ENCODE measurements at regions not wholly inside any gene's neighbourhood (a gene's known extent, or its start where the extent isn't known, plus 50 kb on each side); places are given as distances from the start of the nearest gene placed in this dataset.

DNA sequence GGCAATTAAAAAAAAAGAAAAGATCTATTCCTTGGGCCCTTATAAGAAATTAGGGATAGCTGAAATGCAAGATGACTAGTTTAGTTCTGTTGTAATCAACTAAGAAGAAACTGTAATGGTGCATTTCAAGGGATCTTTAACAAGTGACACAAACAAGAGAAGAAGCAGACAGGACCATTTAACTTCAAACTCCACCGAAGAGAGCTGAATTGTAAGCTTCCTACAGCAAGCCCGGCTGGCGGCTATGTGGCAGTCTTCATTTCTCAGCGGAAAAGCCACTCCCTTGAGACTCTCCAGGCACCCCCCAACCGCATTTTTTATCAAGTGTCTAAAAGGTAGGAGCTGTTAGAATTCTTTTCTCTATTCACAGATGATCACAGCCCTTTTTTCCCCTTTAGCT lies 305.2 kb upstream of the ZNF507 start:
- no peak for DNase-seq
- intact Hi-C loops (cut with micrococcal nuclease) = no loop called here
- no peak overlapping the region for H3K4me3 Mint-ChIP-seq
- H3K36me3 Mint-ChIP-seq (ENCODE audit: low read depth) = no peaks in the 10 kb centered on the region
- H3K9me3 Mint-ChIP-seq = no peaks in the 10 kb centered on the region
- CTCF ChIA-PET = interaction anchor here (1.2 to 1.5 kb wide), 2 partner anchors 11 to 184 kb away, joined by 3 read pairs; no protein-coding TSS in a partner anchor
- POLR2A ChIA-PET = no interaction called here
- TF ChIP-seq CTCF (IDR thresholded peaks at IDR 0.05) = no peak
- H3K27me3 Mint-ChIP-seq = peaks cover 12% of the 10 kb centered on the region
- no peak overlapping the region for H3K27ac Mint-ChIP-seq
- ATAC-seq = no peak
- H3K4me1 Mint-ChIP-seq (ENCODE audit: low read depth) = no peaks in the 10 kb centered on the region

- CTCF ChIA-PET = interaction anchor here (0.7 to 1.1 kb wide), 3 partner anchors 9 to 235 kb away, joined by 3 to 4 read pairs (median 3); no protein-coding TSS in a partner anchor
- ATAC-seq = no peak
- intact Hi-C loops (cut with micrococcal nuclease) = no loop called here
- POLR2A ChIA-PET = no interaction called here
- Mint-ChIP-seq H3K27ac (no peak overlapping the region), H3K4me1 (ENCODE audit: low read depth) (no peaks in the 10 kb centered on the region), H3K36me3 (ENCODE audit: low read depth) (no peaks in the 10 kb centered on the region), H3K27me3 (peaks cover 9% of the 10 kb centered on the region), H3K4me3 (no peak overlapping the region), H3K9me3 (no peaks in the 10 kb centered on the region)
- peak; percentile 49 for DNase-seq
- TF ChIP-seq CTCF (IDR thresholded peaks at IDR 0.05) = peak; percentile 70
Observed at GRCh38 chr19:32041681-32042292, 303.6 kb upstream of the ZNF507 start.

DNA sequence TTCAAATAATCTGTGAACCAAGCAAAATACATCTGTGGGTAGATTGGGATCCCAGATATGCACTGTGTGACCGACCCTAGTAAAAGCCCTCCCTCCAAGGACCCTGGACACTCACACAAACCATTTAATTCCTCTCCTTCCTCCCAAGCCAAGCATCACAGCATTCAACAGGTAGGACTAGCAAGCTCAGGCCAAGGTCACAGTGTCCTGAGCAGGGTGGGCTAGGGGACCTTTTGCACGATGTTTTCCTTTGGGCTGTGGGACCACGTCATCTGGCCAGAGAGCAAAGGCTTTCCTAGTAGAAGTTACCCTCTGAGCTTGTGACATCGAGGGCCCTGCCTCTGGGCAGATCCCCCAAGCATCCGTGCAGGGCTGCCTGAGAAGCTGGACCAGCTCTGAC lies 297.6 kb upstream of the ZNF507 start:
- CTCF ChIA-PET = no interaction called here
- Mint-ChIP-seq H3K36me3 (ENCODE audit: low read depth) (no peaks in the 10 kb centered on the region), H3K4me1 (ENCODE audit: low read depth) (no peaks in the 10 kb centered on the region), H3K27me3 (peaks cover 7% of the 10 kb centered on the region), H3K27ac (no peak overlapping the region), H3K4me3 (no peak overlapping the region), H3K9me3 (no peaks in the 10 kb centered on the region)
- no peak for TF ChIP-seq CTCF (IDR thresholded peaks at IDR 0.05)
- POLR2A ChIA-PET = no interaction called here
- no peak for DNase-seq
- intact Hi-C loops (cut with micrococcal nuclease) = no loop called here
- no peak for ATAC-seq

DNA sequence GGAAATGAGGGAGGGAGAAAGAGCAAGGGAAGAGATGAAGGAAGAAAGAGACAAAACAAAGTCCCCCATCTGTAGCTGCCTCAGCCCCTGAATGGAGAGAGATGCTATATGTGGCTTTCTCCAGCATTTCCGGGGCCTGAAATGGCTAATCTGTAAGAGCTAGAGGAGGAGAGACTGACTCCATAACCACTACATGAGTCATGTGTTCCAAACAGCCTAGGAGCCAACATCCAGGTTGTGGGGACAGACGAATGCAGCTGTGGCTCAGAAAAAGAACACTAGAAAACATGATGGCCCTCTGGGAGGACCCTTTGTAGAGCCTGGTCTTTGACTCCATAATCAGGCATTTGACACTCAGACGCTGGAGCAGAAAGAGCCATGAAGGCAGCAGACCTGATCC lies 292.0 kb upstream of the ZNF507 start:
- TF ChIP-seq CTCF (IDR thresholded peaks at IDR 0.05) = no peak
- ChIA-PET POLR2A (no interaction called here), CTCF (interaction anchor here (1.4 kb wide), 1 partner anchor 11 kb away, joined by 3 read pairs; no protein-coding TSS in a partner anchor)
- H3K27ac Mint-ChIP-seq = no peak overlapping the region
- no peak overlapping the region for H3K4me3 Mint-ChIP-seq
- DNase-seq = no peak
- H3K4me1 Mint-ChIP-seq (ENCODE audit: low read depth) = no peaks in the 10 kb centered on the region
- intact Hi-C loops (cut with micrococcal nuclease) = no loop called here
- no peaks in the 10 kb centered on the region for H3K9me3 Mint-ChIP-seq
- no peak for ATAC-seq
- H3K36me3 Mint-ChIP-seq (ENCODE audit: low read depth) = no peaks in the 10 kb centered on the region
- peaks cover 2% of the 10 kb centered on the region for H3K27me3 Mint-ChIP-seq

- no peak overlapping the region for H3K27ac Mint-ChIP-seq
- H3K9me3 Mint-ChIP-seq = no peaks in the 10 kb centered on the region
- POLR2A ChIA-PET = no interaction called here
- TF ChIP-seq CTCF (IDR thresholded peaks at IDR 0.05) = no peak
- H3K27me3 Mint-ChIP-seq = peaks cover 2% of the 10 kb centered on the region
- CTCF ChIA-PET = interaction anchor here (1.4 kb wide), 1 partner anchor 12 kb away, joined by 3 read pairs; no protein-coding TSS in a partner anchor
- no peak for DNase-seq
- no peak overlapping the region for H3K4me3 Mint-ChIP-seq
- H3K36me3 Mint-ChIP-seq (ENCODE audit: low read depth) = no peaks in the 10 kb centered on the region
- no peak for ATAC-seq
- no peaks in the 10 kb centered on the region for H3K4me1 Mint-ChIP-seq (ENCODE audit: low read depth)
- intact Hi-C loops (cut with micrococcal nuclease) = no loop called here
Observed at GRCh38 chr19:32053861-32054260, 291.5 kb upstream of the ZNF507 start.
